ENCODE measurements at regions not wholly inside any gene's neighbourhood (a gene's known extent, or its start where the extent isn't known, plus 50 kb on each side); places are given as distances from the start of the nearest gene placed in this dataset.

GRCh38 chr1:106435269-106435668 is 621.2 kb upstream of the PRMT6 start:
- H3K4me3 ChIP-seq = no peak overlapping the region
- H3K36me3 ChIP-seq = no peaks in the 10 kb centered on the region
- TF ChIP-seq CTCF (IDR thresholded peaks at IDR 0.05) = no peak
- no peak for DNase-seq
- ATAC-seq = no peak
- no peaks in the 10 kb centered on the region for H3K9me3 ChIP-seq
- H3K27me3 ChIP-seq = no peaks in the 10 kb centered on the region
- no peak overlapping the region for H3K27ac ChIP-seq
- intact Hi-C loops (cut with DNase I) = no loop called here
- H3K4me1 ChIP-seq = no peaks in the 10 kb centered on the region

GRCh38 chr1:106439475-106439874 is 617.0 kb upstream of the PRMT6 start:
- intact Hi-C loops (cut with DNase I) = no loop called here
- DNase-seq (no peak), ATAC-seq (no peak)
- Histone ChIP-seq H3K27ac (no peak overlapping the region), H3K4me3 (no peak overlapping the region), H3K9me3 (no peaks in the 10 kb centered on the region), H3K36me3 (no peaks in the 10 kb centered on the region), H3K27me3 (no peaks in the 10 kb centered on the region), H3K4me1 (no peaks in the 10 kb centered on the region)
- no peak for TF ChIP-seq CTCF (IDR thresholded peaks at IDR 0.05)

- intact Hi-C loops (cut with DNase I) = no loop called here
- Histone ChIP-seq H3K9me3 (no peaks in the 10 kb centered on the region), H3K4me3 (no peak overlapping the region), H3K27me3 (no peaks in the 10 kb centered on the region), H3K4me1 (no peaks in the 10 kb centered on the region), H3K36me3 (no peaks in the 10 kb centered on the region), H3K27ac (no peak overlapping the region)
- DNase-seq (no peak), ATAC-seq (no peak)
- TF ChIP-seq CTCF (IDR thresholded peaks at IDR 0.05) = no peak
Measured at GRCh38 chr1:106447466-106447865, 609.0 kb upstream of the PRMT6 start.

- intact Hi-C loops (cut with DNase I) = no loop called here
- H3K27ac ChIP-seq = no peak overlapping the region
- no peaks in the 10 kb centered on the region for H3K27me3 ChIP-seq
- DNase-seq (no peak), ATAC-seq (no peak)
- H3K36me3 ChIP-seq = no peaks in the 10 kb centered on the region
- no peak overlapping the region for H3K4me3 ChIP-seq
- no peaks in the 10 kb centered on the region for H3K9me3 ChIP-seq
- no peaks in the 10 kb centered on the region for H3K4me1 ChIP-seq
- no peak for TF ChIP-seq CTCF (IDR thresholded peaks at IDR 0.05)
Measured at GRCh38 chr1:106456832-106457231, 599.6 kb upstream of the PRMT6 start.

GRCh38 chr1:106457368-106457767 is 599.1 kb upstream of the PRMT6 start:
- Histone ChIP-seq H3K9me3 (no peaks in the 10 kb centered on the region), H3K36me3 (no peaks in the 10 kb centered on the region), H3K27ac (no peak overlapping the region), H3K4me3 (no peak overlapping the region), H3K27me3 (no peaks in the 10 kb centered on the region), H3K4me1 (no peaks in the 10 kb centered on the region)
- ATAC-seq (no peak), DNase-seq (no peak)
- no peak for TF ChIP-seq CTCF (IDR thresholded peaks at IDR 0.05)
- intact Hi-C loops (cut with DNase I) = no loop called here

- ATAC-seq (no peak), DNase-seq (no peak)
- H3K27me3 ChIP-seq = no peaks in the 10 kb centered on the region
- no peaks in the 10 kb centered on the region for H3K4me1 ChIP-seq
- H3K9me3 ChIP-seq = no peaks in the 10 kb centered on the region
- intact Hi-C loops (cut with DNase I) = no loop called here
- TF ChIP-seq CTCF (IDR thresholded peaks at IDR 0.05) = no peak
- no peak overlapping the region for H3K27ac ChIP-seq
- no peak overlapping the region for H3K4me3 ChIP-seq
- H3K36me3 ChIP-seq = no peaks in the 10 kb centered on the region
Measured at GRCh38 chr1:106458866-106459265, 597.6 kb upstream of the PRMT6 start.

Measured in upper lobe of right lung (tissue), 1 donor.